ENCODE measurements at regions not wholly inside any gene's neighbourhood (a gene's known extent, or its start where the extent isn't known, plus 50 kb on each side); places are given as distances from the start of the nearest gene placed in this dataset.

GRCh38 chr10:129334266-129334665 lies 132.8 kb upstream of the MGMT start:
- ChIA-PET POLR2A (no interaction called here), CTCF (no interaction called here)
- no peaks in the 10 kb centered on the region for H3K9me2 ChIP-seq
- no peaks in the 10 kb centered on the region for H3F3A ChIP-seq (replicated peaks; ENCODE audit: insufficient read depth)
- no peaks in the 10 kb centered on the region for H4K20me1 ChIP-seq (ENCODE audit: insufficient read depth)
- H3K4me3 ChIP-seq (ENCODE audit: low read depth in 2 of 2, low read length in 1 of 2): no peak overlapping the region
- DNase-seq: no peak
- TF ChIP-seq MEF2A (IDR thresholded peaks at IDR 0.05; ENCODE audit: borderline replicate concordance, low read depth): no peak
- no peak for TF ChIP-seq PBX3 (IDR thresholded peaks at IDR 0.05)
- no peak for TF ChIP-seq NRF1 (IDR thresholded peaks at IDR 0.05; ENCODE audit: low read depth, low read length)
- no peak for TF ChIP-seq REST (IDR thresholded peaks at IDR 0.05; ENCODE audit: low read depth, low read length)
- no peak for TF ChIP-seq USF1 (IDR thresholded peaks at IDR 0.05; ENCODE audit: borderline replicate concordance, low read depth)
- no peak for TF ChIP-seq ZBTB33 (IDR thresholded peaks at IDR 0.05; ENCODE audit: borderline replicate concordance, low read depth)
- no peak for TF ChIP-seq GABPA (IDR thresholded peaks at IDR 0.05; ENCODE audit: low read depth)
- TF ChIP-seq YY1 (IDR thresholded peaks at IDR 0.05; ENCODE audit: low read depth): no peak
- no peak for TF ChIP-seq TCF12 (IDR thresholded peaks at IDR 0.05)
- TF ChIP-seq SIN3A (IDR thresholded peaks at IDR 0.05; ENCODE audit: borderline replicate concordance, low read depth, low read length): no peak
- TF ChIP-seq SMC3 (IDR thresholded peaks at IDR 0.05; ENCODE audit: low read depth, low read length): no peak
- no peak for TF ChIP-seq MAX (IDR thresholded peaks at IDR 0.05; ENCODE audit: low read depth)
- TF ChIP-seq FOXM1 (IDR thresholded peaks at IDR 0.05; ENCODE audit: low read depth): no peak
- TF ChIP-seq RXRA (IDR thresholded peaks at IDR 0.05; ENCODE audit: borderline replicate concordance, low read depth): no peak
- no peak for TF ChIP-seq EZH2phosphoT487 (IDR thresholded peaks at IDR 0.05; ENCODE audit: borderline replicate concordance, low read depth)
- no peak for TF ChIP-seq NFIC (IDR thresholded peaks at IDR 0.05; ENCODE audit: borderline replicate concordance)
- TF ChIP-seq EP300 (IDR thresholded peaks at IDR 0.05; ENCODE audit: borderline replicate concordance in 1 of 2, low read depth in 1 of 2, low read length in 1 of 2): no peak
- H3K27me3 ChIP-seq (ENCODE audit: insufficient read depth): no peaks in the 10 kb centered on the region
- no peaks in the 10 kb centered on the region; a peak in 1 of 4 replicates for H3K4me1 ChIP-seq (ENCODE audit: control insufficient read depth in 1 of 2, insufficient read depth in 2 of 2, low read depth in 1 of 2, low read length in 1 of 2)
- 57% methylated on average over 16 of the region's 16 CpGs for WGBS (ENCODE audit: low lambda C conversion rate)
- no peaks in the 10 kb centered on the region for H3K79me2 ChIP-seq (ENCODE audit: insufficient read depth)
- H3K4me2 ChIP-seq: no peak overlapping the region
- no peaks in the 10 kb centered on the region for H3K36me3 ChIP-seq (replicated peaks in 1 of 2; ENCODE audit: control insufficient read depth in 1 of 2, insufficient read depth in 2 of 2, low read length in 1 of 2)
- H3K9me3 ChIP-seq: no peaks in the 10 kb centered on the region
- H3K9ac ChIP-seq: no peak overlapping the region
- no peak overlapping the region for H2AFZ ChIP-seq (ENCODE audit: low read depth)
- no peak overlapping the region for H3K27ac ChIP-seq (ENCODE audit: low read depth in 2 of 2, low read length in 1 of 2)
